Esophagus muscularis mucosa (tissue), 4 donors: ENCODE measurements at regions not wholly inside any gene's neighbourhood (a gene's known extent, or its start where the extent isn't known, plus 50 kb on each side); places are given as distances from the start of the nearest gene placed in this dataset.

ENCODE experiments used
- EP300 ChIP-seq: sonication (generic); formaldehyde crosslinking; IDR thresholded peaks from one replicate; pipeline ENCODE4 v1.6.1; 2017; ENCODE audit warnings: antibody characterized with exemption
- POLR2A ChIP-seq: fragments of 450-650 bp; IDR thresholded peaks from one replicate; pipeline ENCODE4 v1.6.1; 2017; ENCODE audit warnings: antibody characterized with exemption, moderate library complexity, mild to moderate bottlenecking, low read depth
- POLR2AphosphoS5 ChIP-seq, 2 donors: sonication (generic); formaldehyde crosslinking; IDR thresholded peaks; one replicate each; pipeline ENCODE4 v1.6.1; 2017; ENCODE audit warnings: antibody characterized with exemption in 2 of 2
- TF ChIP-seq, protein P1 (sequence below), 3 experiments: fragments of 200-600 bp in 2 of 3; fragments of 450-650 bp in 1 of 3; sonication (generic) in 2 of 3; IDR thresholded peaks; one replicate each; pipeline ENCODE4 v1.5.1; 2017 to 2019; ENCODE audit warnings: antibody characterized with exemption in 3 of 3, mild to moderate bottlenecking in 2 of 3, moderate library complexity in 1 of 3

DNA sequence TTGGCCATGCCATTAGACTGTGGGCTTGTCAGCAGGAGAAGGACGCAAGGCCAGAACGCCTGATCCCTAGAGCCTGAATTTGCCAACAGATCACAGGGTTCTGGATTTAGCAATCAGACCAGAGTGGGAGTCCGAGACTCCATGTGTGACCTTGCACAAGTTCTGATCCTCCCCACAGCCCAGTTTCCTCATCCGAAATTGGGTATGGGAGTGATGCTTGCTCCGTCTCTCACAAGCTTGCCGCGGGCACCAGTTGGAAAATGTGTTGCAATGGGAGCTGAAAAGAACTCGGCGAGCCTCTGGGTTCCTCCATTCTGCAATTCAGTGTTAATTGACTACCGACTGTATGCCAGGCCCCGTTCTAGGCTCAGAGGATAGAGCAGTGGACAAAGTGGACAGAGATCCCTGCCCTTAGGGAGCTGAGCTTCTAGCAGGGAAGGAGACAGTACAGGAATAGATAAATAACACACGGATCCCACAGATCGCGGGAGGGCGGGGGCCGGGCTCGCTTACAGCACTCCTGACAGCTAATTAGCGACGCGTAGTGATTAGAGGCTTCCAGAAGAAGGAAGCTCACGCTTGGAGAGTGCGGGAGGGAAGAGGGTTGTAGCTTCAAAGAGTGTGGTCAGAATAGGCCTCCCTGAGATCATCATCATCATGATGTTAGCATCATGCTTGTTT, 150.4 kb upstream of the CIBAR2 start:
- no peak for TF ChIP-seq POLR2A
- TF ChIP-seq, protein P1, sequence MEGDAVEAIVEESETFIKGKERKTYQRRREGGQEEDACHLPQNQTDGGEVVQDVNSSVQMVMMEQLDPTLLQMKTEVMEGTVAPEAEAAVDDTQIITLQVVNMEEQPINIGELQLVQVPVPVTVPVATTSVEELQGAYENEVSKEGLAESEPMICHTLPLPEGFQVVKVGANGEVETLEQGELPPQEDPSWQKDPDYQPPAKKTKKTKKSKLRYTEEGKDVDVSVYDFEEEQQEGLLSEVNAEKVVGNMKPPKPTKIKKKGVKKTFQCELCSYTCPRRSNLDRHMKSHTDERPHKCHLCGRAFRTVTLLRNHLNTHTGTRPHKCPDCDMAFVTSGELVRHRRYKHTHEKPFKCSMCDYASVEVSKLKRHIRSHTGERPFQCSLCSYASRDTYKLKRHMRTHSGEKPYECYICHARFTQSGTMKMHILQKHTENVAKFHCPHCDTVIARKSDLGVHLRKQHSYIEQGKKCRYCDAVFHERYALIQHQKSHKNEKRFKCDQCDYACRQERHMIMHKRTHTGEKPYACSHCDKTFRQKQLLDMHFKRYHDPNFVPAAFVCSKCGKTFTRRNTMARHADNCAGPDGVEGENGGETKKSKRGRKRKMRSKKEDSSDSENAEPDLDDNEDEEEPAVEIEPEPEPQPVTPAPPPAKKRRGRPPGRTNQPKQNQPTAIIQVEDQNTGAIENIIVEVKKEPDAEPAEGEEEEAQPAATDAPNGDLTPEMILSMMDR (IDR thresholded peaks at IDR 0.05), result no peak
- TF ChIP-seq POLR2AphosphoS5 (IDR thresholded peaks at IDR 0.05), result no peak
- TF ChIP-seq EP300, result no peak
